Panc1 (cell line): ENCODE measurements at regions not wholly inside any gene's neighbourhood (a gene's known extent, or its start where the extent isn't known, plus 50 kb on each side); places are given as distances from the start of the nearest gene placed in this dataset.
"Not testable (repeated sequence)": the region's sequence is repeated elsewhere in the genome, so short reads cannot be mapped to it uniquely, and the experiment has no call there.

Experiments
- ATAC-seq: fragments of 200-7000 bp; cut with Tn5 transposase; 2 replicates; pipeline ENCODE4 v1.9.1; 2020; ENCODE audit warnings: mild to moderate bottlenecking, moderate library complexity
- BruUV-seq: library from RNA; stranded (reverse); fragments of 400-500 nt; replicated peaks from 2 replicates; lab custom pipeline; 2021; lab: Mats Ljungman, UMichigan
- CTCF ChIA-PET: fragments of 300-600 bp; sonication (Branson Sonifier 250); formaldehyde crosslinking; loops from one replicate; lab custom pipeline; 2022; ENCODE audit warnings: antibody characterized with exemption; lab: Charles Lee
- POLR2A ChIA-PET: fragments of 300-600 bp; sonication (Branson Sonifier 250); formaldehyde crosslinking; loops from one replicate; lab custom pipeline; 2022; ENCODE audit warnings: antibody characterized with exemption; lab: Charles Lee
- DNase-seq: peaks from one replicate; pipeline ENCODE4 v3.0.0-alpha.2; 2010; ENCODE audit warnings: low read depth, low spot score
- H3K27ac ChIP-seq: 2 replicates; pipeline ENCODE4 v1.5.1; 2011; ENCODE audit warnings: mild to moderate bottlenecking, low read length, inconsistent platforms
- H3K27me3 ChIP-seq: fragments of 200-500 bp; sonication (Bioruptor generic); 2 replicates; pipeline ENCODE4 v1.6.0; 2014; ENCODE audit warnings: low read length, inconsistent platforms; ENCODE audit not compliant: control insufficient read depth, insufficient read depth
- H3K36me3 ChIP-seq: fragments of 200-500 bp; sonication (Bioruptor generic); 2 replicates; pipeline ENCODE4 v1.5.1; 2014; ENCODE audit warnings: inconsistent platforms, mild to moderate bottlenecking, low read length, moderate library complexity; ENCODE audit not compliant: control insufficient read depth, insufficient read depth
- H3K4me1 ChIP-seq: 2 replicates; pipeline ENCODE4 v1.5.1; 2011; ENCODE audit warnings: inconsistent platforms, mild to moderate bottlenecking, low read length, moderate library complexity; ENCODE audit not compliant: control insufficient read depth, insufficient read depth
- H3K4me3 ChIP-seq, 2 experiments: 2 replicates each; pipeline ENCODE4 v1.5.1; 2011 to 2012; ENCODE audit warnings: low read depth in 2 of 2, low read length in 2 of 2, mild to moderate bottlenecking in 2 of 2, inconsistent platforms in 1 of 2, moderate library complexity in 1 of 2
- H3K9me3 ChIP-seq: fragments of 200-500 bp; sonication (Bioruptor generic); 2 replicates; pipeline ENCODE4 v1.5.1; 2014; ENCODE audit warnings: low read depth, mild to moderate bottlenecking, inconsistent platforms, low read length, moderate library complexity; ENCODE audit not compliant: control insufficient read depth, insufficient read depth
- CTCF ChIP-seq: fragments of 450-650 bp; IDR thresholded peaks from 2 replicates; pipeline ENCODE4 v1.5.1; 2017; ENCODE audit warnings: mild to moderate bottlenecking
- POLR2AphosphoS5 ChIP-seq: IDR thresholded peaks from 2 replicates; pipeline ENCODE4 v1.6.1; 2012; ENCODE audit warnings: mild to moderate bottlenecking, low read depth, low read length, moderate library complexity
- REST ChIP-seq, 2 experiments: IDR thresholded peaks; 2 replicates each; pipeline ENCODE4 v1.6.1; 2011 to 2012; ENCODE audit warnings: low read depth in 2 of 2, control low read depth in 1 of 2, low read length in 1 of 2, mild to moderate bottlenecking in 1 of 2, moderate library complexity in 1 of 2; ENCODE audit not compliant: insufficient read depth in 1 of 2
- SIN3A ChIP-seq: IDR thresholded peaks from 2 replicates; pipeline ENCODE4 v1.6.1; 2012; ENCODE audit warnings: low read depth, mild to moderate bottlenecking, low read length, moderate library complexity, borderline replicate concordance; ENCODE audit not compliant: insufficient read depth
- TCF7L2 ChIP-seq: IDR thresholded peaks from 2 replicates; pipeline ENCODE4 v1.6.1; 2011; ENCODE audit warnings: mild to moderate bottlenecking, low read depth, low read length, inconsistent platforms
- in situ Hi-C: cut with HindIII; loops from 2 replicates; pipeline ENCODE4 v1.10.0; 2016; ENCODE audit warnings: low sequenced_read_pairs, low pct_unique_long_range_greater_than_20kb
- intact Hi-C: fragments of 100-400 bp; cut with micrococcal nuclease; formaldehyde crosslinking; loops from one replicate; pipeline ENCODE4 v1.10.0; 2022; ENCODE audit not compliant: unreplicated experiment

GRCh38 chr3:193821151-193821668, 228.2 kb downstream of the OPA1 start:
- no TSS peak for BruUV-seq
- H3K36me3 ChIP-seq, result no peaks in the 10 kb centered on the region
- H3K27me3 ChIP-seq, result no peaks in the 10 kb centered on the region
- ChIA-PET POLR2A (no interaction called here), CTCF (no interaction called here)
- no peak overlapping the region for H3K4me3 ChIP-seq
- no peak overlapping the region for H3K27ac ChIP-seq
- no peaks in the 10 kb centered on the region for H3K4me1 ChIP-seq
- in situ Hi-C loops, result no loop called here
- no peak for TF ChIP-seq CTCF
- TF ChIP-seq REST (IDR thresholded peaks at IDR 0.05; ENCODE audit: insufficient read depth in 1 of 2, low read depth in 2 of 2, low read length in 1 of 2), result no peak
- TF ChIP-seq POLR2AphosphoS5, result no peak
- TF ChIP-seq SIN3A, result no peak
- no peak for TF ChIP-seq TCF7L2
- intact Hi-C loops, result no loop called here
- DNase-seq (no peak), ATAC-seq (no peak)
- no peaks in the 10 kb centered on the region for H3K9me3 ChIP-seq

GRCh38 chr3:193822492-193823212, 229.6 kb downstream of the OPA1 start:
- Histone ChIP-seq H3K9me3 (no peaks in the 10 kb centered on the region), H3K4me1 (no peaks in the 10 kb centered on the region), H3K27ac (no peak overlapping the region), H3K4me3 (no peak overlapping the region), H3K27me3 (no peaks in the 10 kb centered on the region), H3K36me3 (no peaks in the 10 kb centered on the region)
- TF ChIP-seq REST (IDR thresholded peaks at IDR 0.05; ENCODE audit: insufficient read depth in 1 of 2, low read depth in 2 of 2, low read length in 1 of 2), result no peak
- TF ChIP-seq SIN3A, result no peak
- TF ChIP-seq POLR2AphosphoS5, result no peak
- TF ChIP-seq TCF7L2, result no peak
- TF ChIP-seq CTCF, result no peak
- POLR2A ChIA-PET, result interaction anchor here (0.6 kb wide), 1 partner anchor 107 kb away, joined by 5 read pairs; no protein-coding TSS in a partner anchor
- no peak for DNase-seq
- ATAC-seq, result no peak
- intact Hi-C loops (no loop called here), in situ Hi-C loops (no loop called here)
- CTCF ChIA-PET, result no interaction called here
- BruUV-seq, result no TSS peak

- H3K4me3 ChIP-seq, intact Hi-C loops, DNase-seq, H3K36me3 ChIP-seq, BruUV-seq, H3K4me1 ChIP-seq, H3K9me3 ChIP-seq, H3K27me3 ChIP-seq, CTCF ChIA-PET, ATAC-seq, H3K27ac ChIP-seq, in situ Hi-C loops: not testable (repeated sequence)
- POLR2A ChIA-PET, result interaction anchor here (0.6 kb wide), 1 partner anchor 107 kb away, joined by 5 read pairs; no protein-coding TSS in a partner anchor
These were observed 230.2 kb downstream of the OPA1 start for GRCh38 chr3:193823213-193823605.
